ENCODE measurements at regions not wholly inside any gene's neighbourhood (a gene's known extent, or its start where the extent isn't known, plus 50 kb on each side); places are given as distances from the start of the nearest gene placed in this dataset.
"Not testable (repeated sequence)": the region's sequence is repeated elsewhere in the genome, so short reads cannot be mapped to it uniquely, and the experiment has no call there.

DNA sequence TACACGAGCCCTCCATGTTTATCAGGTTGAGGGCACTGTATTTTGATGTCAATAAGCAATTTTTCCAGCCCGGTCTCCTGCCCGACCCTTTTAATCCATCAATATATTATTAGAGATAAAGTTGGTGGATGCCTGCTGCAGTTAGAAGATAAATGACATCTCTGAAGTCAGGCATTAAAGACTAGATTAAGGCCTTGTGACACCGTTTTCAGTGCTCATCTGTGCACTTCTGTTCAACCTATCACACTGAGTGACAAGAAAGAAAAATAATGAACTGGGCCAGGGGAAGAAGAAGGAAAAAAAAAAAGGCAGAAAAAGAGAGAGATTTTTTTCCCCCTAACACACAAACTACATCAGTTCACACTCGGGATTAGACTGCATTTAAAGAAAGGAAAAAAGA is 371.8 kb downstream of the IL20RB start:
- no peak for FAIRE-seq
- TF ChIP-seq KDM5A (IDR thresholded peaks at IDR 0.05) (no peak), ZFP36 (IDR thresholded peaks at IDR 0.05; ENCODE audit: borderline replicate concordance, partially characterized antibody) (no peak), JUNB (IDR thresholded peaks at IDR 0.05) (no peak)
- Histone ChIP-seq H3K27ac (no peak overlapping the region), H3K4me1 (no peaks in the 10 kb centered on the region), H3K9me3 (no peaks in the 10 kb centered on the region), H3K4me3 (no peak overlapping the region), H3K4me2 (no peak overlapping the region)
- no peak for DNase-seq (ENCODE audit: low read depth in 1 of 2, low spot score in 1 of 2)
- ATAC-seq = no peak
- CTCF ChIA-PET = no interaction called here
- 10% methylated on average over 5 of the region's 5 CpGs for WGBS (ENCODE audit: missing lambda C conversion rate)
- POLR2A ChIA-PET = no interaction called here

DNA sequence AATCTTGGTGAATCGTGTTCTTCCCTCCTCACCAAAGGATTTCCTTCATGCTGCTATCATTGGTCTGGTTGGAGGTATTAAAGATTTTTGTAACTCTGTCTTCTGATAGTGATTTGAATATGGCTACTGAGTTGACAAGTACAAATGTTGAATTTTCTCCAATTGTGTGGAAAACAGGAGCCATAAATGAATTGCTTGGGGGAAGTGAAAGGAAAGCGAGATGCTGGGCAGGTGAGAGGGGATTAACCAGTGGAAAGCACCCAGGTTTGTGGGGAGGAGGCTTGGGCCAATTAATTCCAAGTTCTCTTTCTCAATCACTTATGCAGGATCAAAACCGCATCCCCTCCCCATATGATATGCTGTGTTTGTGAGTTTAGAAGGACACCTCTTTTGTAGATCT is 372.5 kb downstream of the IL20RB start:
- Histone ChIP-seq H3K4me2 (no peak overlapping the region), H3K27ac (no peak overlapping the region), H3K9me3 (no peaks in the 10 kb centered on the region), H3K4me3 (no peak overlapping the region), H3K4me1 (no peaks in the 10 kb centered on the region)
- 19% methylated on average over 2 of the region's 3 CpGs for WGBS (ENCODE audit: missing lambda C conversion rate)
- ChIA-PET CTCF (no interaction called here), POLR2A (no interaction called here)
- FAIRE-seq (no peak), DNase-seq (ENCODE audit: low read depth in 1 of 2, low spot score in 1 of 2) (no peak), ATAC-seq (no peak)
- TF ChIP-seq RFX5 (IDR thresholded peaks at IDR 0.05) (no peak), HOXB13 (CRISPR knock-in tag; IDR thresholded peaks at IDR 0.05; ENCODE audit: low read depth) (no peak), JUNB (IDR thresholded peaks at IDR 0.05) (no peak), TFCP2L1 (CRISPR knock-in tag; IDR thresholded peaks at IDR 0.05) (no peak), POLR2AphosphoS2 (conservative IDR thresholded peaks at IDR 0.05; ENCODE audit: low read length) (no peak), RNF2 (IDR thresholded peaks at IDR 0.05; ENCODE audit: borderline replicate concordance, low read depth) (no peak), HEYL (CRISPR knock-in tag; IDR thresholded peaks at IDR 0.05) (no peak), BCL3 (IDR thresholded peaks at IDR 0.05) (no peak), NR3C1 (IDR thresholded peaks at IDR 0.05) (no peak), SREBF2 (IDR thresholded peaks at IDR 0.05) (no peak), SMC3 (IDR thresholded peaks at IDR 0.05) (no peak), ESRRA (IDR thresholded peaks at IDR 0.05; ENCODE audit: borderline replicate concordance, low read length) (no peak), FOSB (CRISPR knock-in tag; IDR thresholded peaks at IDR 0.05) (no peak), ZSCAN20 (CRISPR knock-in tag; IDR thresholded peaks at IDR 0.05) (no peak), ZC3H11A (IDR thresholded peaks at IDR 0.05) (no peak), CBX2 (IDR thresholded peaks at IDR 0.05; ENCODE audit: borderline replicate concordance, low read depth) (no peak), HOXB5 (CRISPR knock-in tag; IDR thresholded peaks at IDR 0.05) (no peak), EHF (CRISPR knock-in tag; IDR thresholded peaks at IDR 0.05) (no peak), KDM5A (IDR thresholded peaks at IDR 0.05) (no peak)

- Histone ChIP-seq H3K9me3 (no peaks in the 10 kb centered on the region), H3K4me2 (no peak overlapping the region), H3K4me1 (no peaks in the 10 kb centered on the region), H3K4me3 (no peak overlapping the region), H3K27ac (no peak overlapping the region)
- WGBS (ENCODE audit: missing lambda C conversion rate) = 4% methylated on average over 2 of the region's 2 CpGs
- ATAC-seq = no peak
- no peak for TF ChIP-seq ZSCAN20 (CRISPR knock-in tag; IDR thresholded peaks at IDR 0.05)
- ChIA-PET POLR2A (no interaction called here), CTCF (no interaction called here)
- DNase-seq (ENCODE audit: low read depth in 1 of 2, low spot score in 1 of 2) = no peak
- no peak for FAIRE-seq
Measured at GRCh38 chr3:137332297-137332696, 374.5 kb downstream of the IL20RB start.

GRCh38 chr3:137335478-137335877 is 377.7 kb downstream of the IL20RB start:
- Histone ChIP-seq H3K4me2 (no peak overlapping the region), H3K9me3 (no peaks in the 10 kb centered on the region), H3K4me3 (no peak overlapping the region), H3K4me1 (no peaks in the 10 kb centered on the region), H3K27ac (no peak overlapping the region)
- WGBS (ENCODE audit: missing lambda C conversion rate) = 2% methylated on average over 7 of the region's 7 CpGs
- FAIRE-seq (no peak), DNase-seq (ENCODE audit: low read depth in 1 of 2, low spot score in 1 of 2) (no peak), ATAC-seq (no peak)
- no peak for TF ChIP-seq RCOR1 (IDR thresholded peaks at IDR 0.05; ENCODE audit: low read depth, low read length)
- ChIA-PET POLR2A (no interaction called here), CTCF (no interaction called here)

GRCh38 chr3:137338400-137338799 is 380.6 kb downstream of the IL20RB start:
- FAIRE-seq; H3K4me1 ChIP-seq; H3K27ac ChIP-seq; POLR2A ChIA-PET; CTCF ChIA-PET; H3K4me3 ChIP-seq; H3K4me2 ChIP-seq; DNase-seq (ENCODE audit: low read depth in 1 of 2, low spot score in 1 of 2); ATAC-seq; H3K9me3 ChIP-seq: not testable (repeated sequence)
- WGBS (ENCODE audit: missing lambda C conversion rate) = 0% methylated on average over 4 of the region's 5 CpGs

Measured in A549 (cell line).